Mucosa of rectum (tissue), 2 donors: ENCODE measurements at regions not wholly inside any gene's neighbourhood (a gene's known extent, or its start where the extent isn't known, plus 50 kb on each side); places are given as distances from the start of the nearest gene placed in this dataset.

Source experiments
- H3K27ac ChIP-seq, 2 donors: one replicate each; pipeline ENCODE4 v1.7.0; 2013; ENCODE audit warnings: inconsistent platforms in 2 of 2, low read depth in 2 of 2, low read length in 2 of 2
- H3K27me3 ChIP-seq, 2 donors: one replicate each; pipeline ENCODE4 v1.7.0; 2013; ENCODE audit warnings: low read length in 2 of 2; ENCODE audit not compliant: control insufficient read depth in 2 of 2, insufficient read depth in 2 of 2
- H3K36me3 ChIP-seq, 2 donors: one replicate each; pipeline ENCODE4 v1.7.0; 2013; ENCODE audit warnings: low read length in 2 of 2; ENCODE audit not compliant: control insufficient read depth in 2 of 2, insufficient read depth in 2 of 2
- H3K4me1 ChIP-seq, 2 donors: one replicate each; pipeline ENCODE4 v1.7.0; 2013; ENCODE audit warnings: low read length in 2 of 2, mild to moderate bottlenecking in 1 of 2; ENCODE audit not compliant: control insufficient read depth in 2 of 2, insufficient read depth in 2 of 2
- H3K4me3 ChIP-seq, 2 donors: one replicate each; pipeline ENCODE4 v1.7.0; 2013; ENCODE audit warnings: low read length in 2 of 2
- H3K9ac ChIP-seq, 2 donors: one replicate each; pipeline ENCODE4 v1.7.0; 2013; ENCODE audit warnings: low read length in 2 of 2, low read depth in 1 of 2, mild to moderate bottlenecking in 1 of 2
- H3K9me3 ChIP-seq, 2 donors: one replicate each; pipeline ENCODE4 v1.7.0; 2013; ENCODE audit warnings: low read length in 2 of 2; ENCODE audit not compliant: control insufficient read depth in 2 of 2
- donor health status: healthy.
- donor health status: Normal muscosa, but diverticular disease.

DNA sequence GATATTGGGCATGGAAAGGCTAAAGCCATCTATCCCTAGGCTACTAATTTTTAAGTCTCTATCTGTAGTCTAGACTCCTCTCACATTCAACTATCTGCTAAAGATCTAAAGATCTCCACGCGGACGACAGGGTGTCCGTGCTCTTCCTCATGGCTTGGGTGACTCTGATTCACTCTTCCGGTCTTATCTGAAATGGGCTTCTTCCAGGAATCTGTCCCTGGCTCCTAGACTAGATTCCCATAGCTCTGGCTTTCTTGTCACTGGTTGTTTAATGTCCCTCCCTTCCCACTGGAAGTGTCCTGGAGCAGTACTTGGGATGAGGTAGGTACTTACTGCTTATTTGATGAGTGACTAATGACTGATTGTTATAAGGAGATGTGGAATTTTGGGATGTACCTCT is 62.0 kb upstream of the PODXL start:
- H3K9ac ChIP-seq, result no peak overlapping the region
- no peak overlapping the region for H3K4me3 ChIP-seq
- H3K9me3 ChIP-seq, result no peaks in the 10 kb centered on the region
- no peak overlapping the region for H3K27ac ChIP-seq
- no peaks in the 10 kb centered on the region for H3K27me3 ChIP-seq
- no peaks in the 10 kb centered on the region for H3K36me3 ChIP-seq
- peaks cover 0 to 4% of the 10 kb centered on the region in 2 donors for H3K4me1 ChIP-seq

DNA sequence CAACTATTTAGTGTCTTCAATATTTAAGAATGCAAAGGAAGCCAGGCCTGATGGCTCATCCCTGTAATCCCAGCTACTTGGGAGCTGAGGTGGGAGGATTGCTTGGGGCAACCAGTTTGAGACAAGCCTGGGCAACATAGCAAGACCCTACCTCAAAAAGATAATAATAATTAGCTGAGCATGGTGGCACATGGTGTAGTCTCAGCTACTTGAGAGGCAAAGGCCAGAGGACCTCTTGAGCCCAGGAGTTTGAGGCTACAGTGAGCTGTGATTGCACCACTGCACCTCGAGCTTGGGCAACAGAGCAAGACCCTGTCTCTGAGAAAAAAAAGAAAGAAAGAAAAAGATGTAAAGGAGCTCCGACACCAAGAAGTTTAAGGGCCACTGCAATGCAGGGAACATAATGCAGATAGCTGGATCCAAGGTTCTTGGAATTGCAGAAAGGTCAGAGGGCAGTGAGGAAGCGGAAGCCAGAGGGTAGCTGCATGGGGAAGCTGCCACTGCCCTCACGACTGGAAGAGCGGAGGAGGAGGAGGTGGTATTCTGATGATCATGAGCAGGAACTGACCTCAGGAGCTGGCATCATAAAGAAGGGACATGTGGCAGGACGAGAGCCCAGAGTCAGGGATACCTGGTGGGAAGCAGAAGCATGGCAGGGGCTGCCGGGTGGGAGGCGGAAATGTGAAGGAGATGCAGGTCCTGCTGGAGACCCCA is 60.2 kb upstream of the PODXL start:
- Histone ChIP-seq H3K9ac (no peak overlapping the region), H3K9me3 (no peaks in the 10 kb centered on the region), H3K27ac (no peak overlapping the region), H3K27me3 (no peaks in the 10 kb centered on the region), H3K4me1 (no peaks in the 10 kb centered on the region), H3K36me3 (no peaks in the 10 kb centered on the region), H3K4me3 (no peak overlapping the region)

DNA sequence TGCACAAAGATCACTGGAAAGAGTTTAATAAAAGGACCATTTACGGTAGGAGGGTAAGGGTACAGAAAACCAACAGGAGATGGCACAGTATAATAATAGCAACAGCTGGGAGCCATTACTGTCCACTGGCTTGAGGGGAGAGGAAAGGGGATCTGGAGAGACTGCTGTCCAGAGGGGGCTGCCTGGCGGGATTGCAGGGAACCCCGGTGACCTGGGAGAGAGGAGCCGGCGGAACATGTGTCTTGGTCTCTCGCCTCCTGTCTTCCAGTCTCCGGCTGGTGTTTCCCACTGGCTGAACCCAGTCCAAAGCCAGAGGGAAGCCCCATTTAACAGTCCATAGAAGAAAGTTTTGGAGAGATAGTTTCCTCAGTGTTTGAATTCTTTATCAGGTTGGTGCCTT is 57.5 kb upstream of the PODXL start:
- no peaks in the 10 kb centered on the region for H3K9me3 ChIP-seq
- no peaks in the 10 kb centered on the region for H3K4me1 ChIP-seq
- no peak overlapping the region for H3K27ac ChIP-seq

DNA sequence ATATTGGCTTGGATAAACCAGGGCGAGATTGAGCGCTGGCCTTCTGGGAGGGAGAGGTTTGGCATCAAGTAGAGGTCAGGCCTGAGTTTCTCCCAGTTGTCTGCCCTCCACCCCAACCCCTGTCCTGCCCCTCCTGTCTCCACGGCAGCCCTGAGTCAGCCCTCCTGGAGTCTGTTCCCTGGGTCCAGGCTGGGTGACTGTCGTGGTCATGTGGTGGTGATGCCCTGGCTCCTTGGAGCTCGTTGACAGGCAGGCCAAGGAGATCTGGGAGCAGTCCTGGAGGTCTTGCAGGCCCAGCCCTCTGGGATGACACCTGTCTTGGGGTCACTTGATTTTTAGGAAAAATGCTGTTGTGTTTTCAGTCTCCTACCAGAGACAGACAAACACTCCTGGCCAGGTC is 53.6 kb upstream of the PODXL start:
- H3K27ac ChIP-seq, result no peak overlapping the region
- H3K9ac ChIP-seq, result no peak overlapping the region
- H3K4me1 ChIP-seq, result no peaks in the 10 kb centered on the region
- H3K9me3 ChIP-seq, result no peaks in the 10 kb centered on the region
- no peaks in the 10 kb centered on the region for H3K27me3 ChIP-seq
- H3K4me3 ChIP-seq, result no peak overlapping the region
- no peaks in the 10 kb centered on the region for H3K36me3 ChIP-seq

More for the DNA sequence above, 57.5 kb upstream of the PODXL start:
- Histone ChIP-seq H3K4me3 (no peak overlapping the region), H3K9ac (no peak overlapping the region), H3K36me3 (no peaks in the 10 kb centered on the region), H3K27me3 (no peaks in the 10 kb centered on the region)

DNA sequence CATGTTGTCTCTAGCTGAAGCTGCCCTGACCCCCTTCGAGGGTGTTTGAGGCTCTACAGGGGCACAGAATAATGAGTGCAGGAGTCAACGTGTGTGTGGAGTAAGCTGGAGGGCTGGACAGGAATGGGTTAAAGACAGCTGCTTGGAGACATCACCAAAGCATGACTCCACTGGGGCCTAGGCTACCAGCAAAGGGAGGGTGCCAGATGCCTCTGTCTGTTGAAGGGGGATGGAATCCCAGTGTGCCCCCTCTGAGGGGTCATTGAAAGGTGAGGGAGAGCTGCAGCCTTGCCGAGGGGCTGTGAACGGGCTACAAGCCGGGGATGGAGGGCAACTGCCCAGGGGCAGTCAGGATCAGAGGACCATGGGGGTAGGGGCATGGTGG is 51.7 kb upstream of the PODXL start:
- Histone ChIP-seq H3K4me3 (no peak overlapping the region), H3K36me3 (no peaks in the 10 kb centered on the region), H3K27ac (no peak overlapping the region), H3K27me3 (no peaks in the 10 kb centered on the region), H3K9ac (no peak overlapping the region), H3K9me3 (no peaks in the 10 kb centered on the region), H3K4me1 (no peaks in the 10 kb centered on the region)

DNA sequence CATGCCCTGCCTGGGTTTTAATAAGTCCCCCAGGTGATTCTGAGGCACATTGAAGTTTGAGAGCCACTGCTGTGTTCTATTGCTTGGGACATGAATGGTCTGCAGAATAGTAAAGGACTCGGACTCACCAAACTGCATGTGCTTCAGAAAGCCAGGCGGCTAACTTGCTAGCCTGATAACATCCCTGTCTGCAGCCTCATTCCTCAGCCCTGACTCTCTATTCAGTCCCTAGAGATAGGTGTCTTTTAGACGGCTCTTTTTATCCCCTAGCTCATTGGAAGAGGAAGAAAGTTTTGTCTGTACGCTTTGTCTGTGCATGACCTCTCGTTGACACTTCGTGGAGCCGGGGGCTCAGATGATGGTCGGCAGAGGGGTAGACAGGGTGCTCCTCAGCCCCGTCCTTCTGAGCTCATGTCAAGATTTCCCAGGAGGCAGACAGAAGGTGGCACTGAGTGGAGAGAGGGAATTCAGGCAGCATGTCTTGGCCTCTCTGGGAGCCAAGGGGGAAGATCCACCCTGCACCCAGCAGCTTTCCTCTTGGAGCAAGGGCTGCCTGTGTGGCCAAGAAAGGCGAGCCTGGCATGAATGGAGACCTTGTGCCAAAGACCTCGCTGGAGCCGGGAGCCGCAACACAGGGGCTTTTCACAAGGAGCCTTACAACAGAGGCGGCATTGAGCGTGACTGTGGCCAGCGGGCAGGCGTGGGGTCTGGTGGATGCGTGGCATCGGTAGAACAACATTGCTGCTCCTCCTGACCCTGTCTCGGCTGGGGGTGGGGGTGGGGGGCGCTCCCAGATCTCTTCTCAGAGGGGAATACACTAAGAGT is 51.1 kb upstream of the PODXL start:
- no peak overlapping the region for H3K27ac ChIP-seq
- no peak overlapping the region for H3K4me3 ChIP-seq
- no peaks in the 10 kb centered on the region for H3K36me3 ChIP-seq
- H3K9ac ChIP-seq, result no peak overlapping the region
- no peaks in the 10 kb centered on the region for H3K4me1 ChIP-seq
- no peaks in the 10 kb centered on the region for H3K9me3 ChIP-seq
- no peaks in the 10 kb centered on the region for H3K27me3 ChIP-seq

DNA sequence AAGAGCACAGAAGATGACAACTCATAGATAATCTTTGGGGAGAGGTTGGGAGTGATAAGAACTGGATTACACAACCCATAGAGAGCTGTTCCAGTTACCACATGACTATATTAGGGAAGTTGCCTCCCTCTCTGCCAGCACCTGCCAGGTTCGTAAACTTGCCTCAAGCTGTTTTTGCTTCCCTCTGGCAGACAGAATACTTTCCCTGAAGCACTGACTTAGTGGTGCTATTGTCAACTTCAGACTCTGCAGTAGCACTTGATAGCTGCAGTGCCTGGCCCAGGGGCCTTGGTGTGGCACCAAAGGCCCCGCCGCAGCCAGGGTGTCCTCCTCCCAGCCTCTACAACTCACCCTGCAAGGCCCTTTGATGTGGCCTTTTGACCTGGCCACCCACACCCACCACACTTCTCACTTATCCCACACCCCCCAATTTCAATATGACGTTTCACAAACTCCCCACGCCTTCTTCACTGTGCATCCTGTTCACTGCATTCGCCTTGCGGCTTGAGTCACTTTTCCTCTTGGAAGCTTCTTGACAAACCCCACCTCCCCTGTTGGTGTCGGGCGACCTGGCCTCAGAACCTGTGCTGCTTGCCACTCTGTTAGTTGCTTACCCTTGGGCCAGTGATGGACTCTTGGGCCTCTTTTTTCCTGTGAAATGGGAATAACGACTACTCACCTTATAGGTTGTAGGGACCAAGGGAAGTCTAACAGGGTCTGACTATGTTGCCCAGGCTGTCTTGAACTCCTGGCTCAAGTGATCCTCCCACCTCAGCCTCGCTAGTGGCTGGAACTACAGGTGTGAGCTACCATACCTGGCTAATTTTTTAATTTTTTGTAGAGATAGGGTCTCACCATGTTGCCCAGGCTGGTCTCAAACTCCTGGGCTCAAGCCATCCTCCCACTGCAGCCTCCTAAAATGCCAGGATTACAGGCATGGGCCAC is 50.2 kb upstream of the PODXL start:
- Histone ChIP-seq H3K27me3 (no peaks in the 10 kb centered on the region), H3K9me3 (no peaks in the 10 kb centered on the region), H3K27ac (no peak overlapping the region), H3K4me3 (no peak overlapping the region), H3K9ac (no peak overlapping the region), H3K4me1 (no peaks in the 10 kb centered on the region), H3K36me3 (no peaks in the 10 kb centered on the region)
